GM12864 (cell line): ENCODE measurements at regions not wholly inside any gene's neighbourhood (a gene's known extent, or its start where the extent isn't known, plus 50 kb on each side); places are given as distances from the start of the nearest gene placed in this dataset.
"Not testable (repeated sequence)": the region's sequence is repeated elsewhere in the genome, so short reads cannot be mapped to it uniquely, and the experiment has no call there.

Source experiments
- DNase-seq: peaks from one replicate; pipeline ENCODE4 v3.0.0-alpha.2; 2011; ENCODE audit warnings: low read depth
- H3K4me3 ChIP-seq: 2 replicates; pipeline ENCODE4 v1.5.1; 2011; ENCODE audit warnings: mild to moderate bottlenecking, low read depth, low read length, control low read depth
- TF ChIP-seq, protein P1 (sequence below): IDR thresholded peaks from 2 replicates; pipeline ENCODE4 v1.5.1; 2011; ENCODE audit warnings: low read depth, mild to moderate bottlenecking, moderate library complexity, low read length, control low read depth, inconsistent platforms; ENCODE audit errors: missing control alignments

DNA sequence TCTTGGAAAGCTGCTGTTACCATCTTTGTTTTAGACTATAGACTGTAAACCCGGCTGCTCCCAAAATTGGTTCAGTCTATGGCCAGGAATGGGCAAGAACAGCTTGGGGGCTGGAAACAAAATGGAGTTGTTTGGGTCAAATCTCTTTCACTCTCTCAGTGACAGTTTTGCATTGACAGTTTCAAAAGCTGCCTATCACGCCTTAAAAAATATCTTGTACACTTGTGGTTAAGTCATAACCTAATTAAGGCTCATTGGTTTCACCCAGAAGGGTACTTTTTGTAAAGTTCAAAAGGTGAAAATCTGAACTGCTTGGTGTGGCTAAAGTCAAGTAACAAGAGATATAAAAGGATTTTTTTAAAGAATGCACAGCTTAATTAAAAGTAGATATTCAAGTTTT lies 76.1 kb upstream of the PRL start:
- no peak overlapping the region for H3K4me3 ChIP-seq
- DNase-seq = peak; percentile 36
- TF ChIP-seq, protein P1, sequence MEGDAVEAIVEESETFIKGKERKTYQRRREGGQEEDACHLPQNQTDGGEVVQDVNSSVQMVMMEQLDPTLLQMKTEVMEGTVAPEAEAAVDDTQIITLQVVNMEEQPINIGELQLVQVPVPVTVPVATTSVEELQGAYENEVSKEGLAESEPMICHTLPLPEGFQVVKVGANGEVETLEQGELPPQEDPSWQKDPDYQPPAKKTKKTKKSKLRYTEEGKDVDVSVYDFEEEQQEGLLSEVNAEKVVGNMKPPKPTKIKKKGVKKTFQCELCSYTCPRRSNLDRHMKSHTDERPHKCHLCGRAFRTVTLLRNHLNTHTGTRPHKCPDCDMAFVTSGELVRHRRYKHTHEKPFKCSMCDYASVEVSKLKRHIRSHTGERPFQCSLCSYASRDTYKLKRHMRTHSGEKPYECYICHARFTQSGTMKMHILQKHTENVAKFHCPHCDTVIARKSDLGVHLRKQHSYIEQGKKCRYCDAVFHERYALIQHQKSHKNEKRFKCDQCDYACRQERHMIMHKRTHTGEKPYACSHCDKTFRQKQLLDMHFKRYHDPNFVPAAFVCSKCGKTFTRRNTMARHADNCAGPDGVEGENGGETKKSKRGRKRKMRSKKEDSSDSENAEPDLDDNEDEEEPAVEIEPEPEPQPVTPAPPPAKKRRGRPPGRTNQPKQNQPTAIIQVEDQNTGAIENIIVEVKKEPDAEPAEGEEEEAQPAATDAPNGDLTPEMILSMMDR = no peak

DNA sequence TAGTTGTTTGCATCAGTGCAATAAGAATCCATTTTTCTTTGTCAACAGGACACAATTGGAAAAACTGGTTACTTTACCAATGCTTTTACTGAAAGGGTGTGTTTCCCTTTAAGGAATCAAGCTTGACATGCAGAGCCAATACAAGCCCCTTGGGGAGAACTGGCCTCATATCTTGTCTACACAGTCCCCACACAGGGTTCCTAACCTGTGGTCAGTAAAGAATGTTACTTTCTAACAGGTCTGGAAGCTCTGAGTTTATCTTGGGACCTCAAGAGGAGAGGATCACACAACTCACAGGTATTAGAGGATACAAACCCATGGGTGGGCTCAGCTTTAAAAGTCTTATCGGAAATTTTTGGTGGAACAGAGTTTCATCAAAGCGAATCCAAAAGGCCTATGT lies 78.1 kb upstream of the PRL start:
- H3K4me3 ChIP-seq, DNase-seq: not testable (repeated sequence)

DNA sequence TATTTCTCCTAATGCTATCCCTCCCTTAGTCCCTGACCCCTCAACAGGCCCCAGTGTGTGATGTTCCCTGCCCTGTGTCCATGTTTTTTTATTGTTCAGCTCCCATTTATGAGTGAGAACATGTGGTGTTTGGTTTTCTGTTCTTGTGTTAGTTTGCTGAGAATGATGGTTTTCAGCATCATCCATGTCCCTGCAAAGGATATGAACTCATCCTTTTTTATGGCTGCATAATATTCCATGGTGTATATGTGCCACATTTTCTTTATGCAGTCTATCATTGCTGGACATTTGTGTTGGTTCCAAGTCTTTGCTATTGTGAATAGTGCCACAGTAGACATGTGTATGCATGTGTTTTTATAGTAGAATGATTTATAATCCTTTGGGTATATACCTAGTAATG lies 79.5 kb upstream of the PRL start:
- not testable (repeated sequence) for H3K4me3 ChIP-seq

DNA sequence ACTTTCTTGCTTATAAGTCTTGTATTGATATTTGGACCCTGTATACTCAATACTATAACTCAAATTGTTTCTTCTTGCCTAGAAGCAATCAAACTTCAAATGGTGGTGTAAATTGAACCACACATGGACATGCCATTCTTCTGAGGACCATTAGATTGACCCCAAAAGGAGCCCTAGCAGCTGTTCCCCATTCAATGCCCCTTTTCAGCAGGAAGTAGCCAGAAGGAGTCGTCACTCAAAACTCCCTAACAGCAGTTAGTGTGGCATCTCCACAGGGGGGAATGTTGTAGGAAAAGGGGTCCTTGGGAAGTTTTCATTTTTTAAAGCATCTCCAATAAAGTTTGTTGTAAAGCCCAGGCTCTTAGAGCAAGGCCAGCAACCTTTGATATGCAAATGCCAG lies 81.7 kb upstream of the PRL start:
- DNase-seq, H3K4me3 ChIP-seq: not testable (repeated sequence)

More for the DNA sequence above, 79.5 kb upstream of the PRL start:
- DNase-seq = not testable (repeated sequence)

DNA sequence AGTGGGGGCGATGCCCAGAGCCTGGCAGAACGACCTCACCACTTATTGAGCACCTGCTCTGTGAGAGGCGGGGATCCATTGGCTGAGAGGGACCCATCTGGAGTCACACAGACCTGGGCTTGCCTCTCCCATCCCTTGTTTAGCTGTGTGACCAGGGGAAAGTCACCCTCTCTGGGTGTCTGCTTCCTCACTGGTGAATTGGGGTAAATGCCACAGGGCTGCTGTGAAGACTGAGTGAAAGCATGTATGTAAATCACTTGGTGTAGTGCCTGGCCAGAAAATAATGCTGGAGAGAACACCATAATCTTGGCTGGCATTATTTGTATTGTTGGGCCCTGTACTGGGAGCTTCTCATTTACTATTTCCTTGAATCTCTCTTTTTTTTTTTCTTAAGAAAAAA lies 83.4 kb upstream of the PRL start:
- DNase-seq = no peak
- TF ChIP-seq, protein P1 = no peak
- no peak overlapping the region for H3K4me3 ChIP-seq

DNA sequence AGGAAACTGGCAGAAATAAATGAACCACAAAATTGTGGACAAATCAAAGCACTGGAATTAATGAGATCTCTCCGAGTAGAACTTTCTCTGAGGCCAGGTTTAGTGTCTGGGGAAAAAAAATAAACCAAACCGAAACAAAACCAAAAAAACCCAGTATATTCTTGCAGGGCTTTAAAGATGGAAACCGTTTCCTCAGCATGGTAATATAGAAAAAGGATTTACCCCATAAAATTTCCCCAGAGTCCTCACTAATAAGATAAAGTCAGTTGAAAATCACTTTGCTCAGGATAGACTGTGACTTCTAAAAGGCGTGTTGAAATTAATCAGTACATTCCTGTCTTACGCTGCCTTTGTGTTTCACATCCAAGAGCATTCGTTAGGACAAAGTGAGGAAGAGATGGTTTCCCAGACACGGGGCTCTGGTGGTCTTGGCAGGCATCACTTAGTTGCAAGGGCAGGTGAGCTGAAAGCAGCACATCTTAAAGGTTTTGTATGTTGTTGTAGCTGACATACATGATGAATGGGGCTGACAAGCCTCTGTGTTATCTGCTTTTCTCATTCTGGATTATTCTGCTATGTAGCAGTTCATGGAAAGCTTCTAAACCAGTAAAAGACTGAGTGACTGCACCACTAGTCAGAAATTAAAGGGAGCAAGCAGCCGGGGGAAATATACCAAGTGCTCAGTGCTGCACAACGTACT lies 85.2 kb upstream of the PRL start:
- TF ChIP-seq, protein P1 = no peak
- H3K4me3 ChIP-seq = no peak overlapping the region
- DNase-seq = no peak

DNA sequence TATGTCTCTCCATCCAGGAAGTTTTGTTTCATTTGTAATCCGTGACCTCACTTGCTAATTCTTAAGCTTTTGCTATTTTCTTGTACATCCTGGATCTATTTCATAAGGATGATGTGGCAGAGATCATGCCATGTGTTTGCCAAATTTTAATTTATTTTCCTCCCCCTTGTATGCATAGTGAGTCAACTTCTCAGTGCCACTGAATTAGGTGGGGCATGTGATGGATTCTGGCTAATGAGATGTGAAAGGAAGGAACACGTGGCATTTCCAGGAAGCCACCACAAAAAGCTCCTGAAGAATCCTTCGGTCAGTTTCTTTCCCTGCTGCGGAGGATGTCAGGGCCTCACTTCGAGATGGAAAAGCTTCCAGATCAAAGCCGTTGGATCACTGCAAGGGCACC lies 86.2 kb upstream of the PRL start:
- no peak for DNase-seq
- H3K4me3 ChIP-seq = no peak overlapping the region
- TF ChIP-seq, protein P1 = no peak

DNA sequence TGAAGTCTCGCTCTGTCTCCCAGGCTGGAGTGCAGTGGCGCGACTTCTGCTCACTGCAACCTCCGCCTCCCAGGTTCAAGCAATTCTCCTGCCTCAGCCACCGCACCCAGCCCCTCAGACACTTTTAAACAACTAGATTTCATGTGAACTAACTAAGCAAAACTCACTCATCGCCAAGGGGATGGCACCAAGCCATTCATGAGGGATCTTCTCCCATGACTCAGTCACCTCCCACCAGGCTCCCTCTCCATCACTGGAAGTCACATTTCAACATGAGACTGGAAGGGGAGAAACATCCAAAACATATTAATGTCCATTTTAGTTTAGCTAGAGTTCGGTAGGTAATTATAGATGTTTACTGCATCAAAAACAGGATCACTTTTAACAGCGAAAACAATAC lies 95.9 kb upstream of the PRL start:
- no peak for DNase-seq
- H3K4me3 ChIP-seq = no peak overlapping the region
- TF ChIP-seq, protein P1 = no peak

DNA sequence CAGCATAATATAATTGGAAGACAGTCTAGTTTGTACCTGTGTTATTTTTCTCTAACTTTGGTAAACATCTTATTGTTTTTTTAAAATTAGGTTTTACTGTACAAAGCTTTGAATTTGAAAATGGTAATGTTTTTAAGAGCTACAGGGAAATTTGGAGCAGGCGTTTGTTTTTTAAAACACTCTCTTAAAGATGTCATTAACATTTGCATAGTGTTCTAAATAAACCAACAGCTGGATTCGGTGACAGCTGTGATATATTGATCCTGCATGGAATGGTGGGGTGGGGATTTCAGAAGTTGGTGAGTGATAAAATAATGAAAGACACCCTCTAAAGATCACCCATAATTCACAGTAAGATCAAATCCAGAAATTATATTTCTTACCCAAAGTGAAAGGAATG lies 97.9 kb upstream of the PRL start:
- H3K4me3 ChIP-seq = no peak overlapping the region
- TF ChIP-seq, protein P1 = no peak
- DNase-seq = no peak
